ENCODE measurements at regions not wholly inside any gene's neighbourhood (a gene's known extent, or its start where the extent isn't known, plus 50 kb on each side); places are given as distances from the start of the nearest gene placed in this dataset.
A peak's percentile ranks its signal among the peaks of the same experiment; 100 is the strongest.

GRCh38 chr11:70891844-70892380, 360.5 kb downstream of the SHANK2 start:
- Histone ChIP-seq H3K9me3 (ENCODE audit: control insufficient read depth, low read depth, low read length) (no peaks in the 10 kb centered on the region), H4K91ac (ENCODE audit: insufficient read length, low read depth, low read length) (no peak overlapping the region), H2BK120ac (ENCODE audit: low read depth, low read length, poor library complexity, severe bottlenecking) (no peak overlapping the region), H3K56ac (ENCODE audit: insufficient read length, low read depth, low read length) (no peak overlapping the region), H3K4me1 (ENCODE audit: insufficient read depth, low read length) (no peaks in the 10 kb centered on the region), H3K27ac (ENCODE audit: insufficient read length, low read depth, low read length) (no peak overlapping the region), H4K8ac (replicated peaks; ENCODE audit: insufficient read length, low read depth, low read length) (no peak overlapping the region), H3K4ac (ENCODE audit: low read depth, low read length) (no peak overlapping the region), H4K5ac (ENCODE audit: insufficient read length, low read depth, low read length) (no peak overlapping the region), H3T11ph (ENCODE audit: low read length) (no peak overlapping the region), H2BK12ac (ENCODE audit: insufficient read length, low read depth, low read length) (no peak overlapping the region), H3K18ac (ENCODE audit: insufficient read length, low read depth, low read length) (no peak overlapping the region), H3K9ac (ENCODE audit: extremely low read depth, insufficient read length, low read length) (no peak overlapping the region), H3K79me1 (ENCODE audit: insufficient read depth, low read depth, low read length, poor library complexity, severe bottlenecking) (no peaks in the 10 kb centered on the region), H4K20me1 (ENCODE audit: control insufficient read depth, insufficient read depth, insufficient read length) (no peaks in the 10 kb centered on the region), H3K79me2 (ENCODE audit: insufficient read depth, low read length) (no peaks in the 10 kb centered on the region), H3K23ac (ENCODE audit: insufficient read length, low read depth, low read length) (no peak overlapping the region), H3K14ac (ENCODE audit: insufficient read depth, low read length) (no peak overlapping the region), H2BK20ac (ENCODE audit: low read depth, low read length, poor library complexity, severe bottlenecking) (no peak overlapping the region), H2BK5ac (ENCODE audit: insufficient read length, low read length) (no peak overlapping the region), H2AFZ (ENCODE audit: low read length) (no peak overlapping the region), H2BK15ac (ENCODE audit: low read depth, low read length) (no peak overlapping the region), H2AK5ac (ENCODE audit: insufficient read length, low read length) (no peak overlapping the region), H3K27me3 (ENCODE audit: insufficient read depth, low read length) (no peaks in the 10 kb centered on the region), H3K4me2 (ENCODE audit: insufficient read depth, insufficient read length, low read length) (no peak overlapping the region), H3K23me2 (ENCODE audit: insufficient read length, low read depth, low read length, poor library complexity, severe bottlenecking) (no peaks in the 10 kb centered on the region)
- no CpG with 5 or more reads among the region's 9 CpGs for WGBS (ENCODE audit: extremely low coverage, insufficient read length, low lambda C conversion rate)
- peak overlapping the region in 1 of 3 experiments; percentile 75; a peak in 1 of 7 replicates for H3K27ac Mint-ChIP-seq
- peaks cover 6 to 7% of the 10 kb centered on the region in 2 experiments; a peak in 4 of 5 replicates for H3K9me3 Mint-ChIP-seq
- H3K36me3 Mint-ChIP-seq (ENCODE audit: insufficient read depth in 1 of 3, low read depth in 3 of 3), result peaks cover 18 to 23% (median 19%) of the 10 kb centered on the region in 3 experiments; a peak in 6 of 7 replicates
- no peak overlapping the region for H3K4me3 Mint-ChIP-seq
- H3K4me1 Mint-ChIP-seq, result peaks cover 20 to 28% of the 10 kb centered on the region in 2 experiments
- TF ChIP-seq, protein P1, sequence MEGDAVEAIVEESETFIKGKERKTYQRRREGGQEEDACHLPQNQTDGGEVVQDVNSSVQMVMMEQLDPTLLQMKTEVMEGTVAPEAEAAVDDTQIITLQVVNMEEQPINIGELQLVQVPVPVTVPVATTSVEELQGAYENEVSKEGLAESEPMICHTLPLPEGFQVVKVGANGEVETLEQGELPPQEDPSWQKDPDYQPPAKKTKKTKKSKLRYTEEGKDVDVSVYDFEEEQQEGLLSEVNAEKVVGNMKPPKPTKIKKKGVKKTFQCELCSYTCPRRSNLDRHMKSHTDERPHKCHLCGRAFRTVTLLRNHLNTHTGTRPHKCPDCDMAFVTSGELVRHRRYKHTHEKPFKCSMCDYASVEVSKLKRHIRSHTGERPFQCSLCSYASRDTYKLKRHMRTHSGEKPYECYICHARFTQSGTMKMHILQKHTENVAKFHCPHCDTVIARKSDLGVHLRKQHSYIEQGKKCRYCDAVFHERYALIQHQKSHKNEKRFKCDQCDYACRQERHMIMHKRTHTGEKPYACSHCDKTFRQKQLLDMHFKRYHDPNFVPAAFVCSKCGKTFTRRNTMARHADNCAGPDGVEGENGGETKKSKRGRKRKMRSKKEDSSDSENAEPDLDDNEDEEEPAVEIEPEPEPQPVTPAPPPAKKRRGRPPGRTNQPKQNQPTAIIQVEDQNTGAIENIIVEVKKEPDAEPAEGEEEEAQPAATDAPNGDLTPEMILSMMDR (conservative IDR thresholded peaks at IDR 0.05), result no peak
- peaks cover 2% of the 10 kb centered on the region; the same call in 1 of the 2 replicates for H3K27me3 Mint-ChIP-seq (ENCODE audit: low read depth)
- DNase-seq, result no peak
